ENCODE measurements at regions not wholly inside any gene's neighbourhood (a gene's known extent, or its start where the extent isn't known, plus 50 kb on each side); places are given as distances from the start of the nearest gene placed in this dataset.

- peaks cover 0 to 8% of the 10 kb centered on the region in 2 donors for H3K9me3 ChIP-seq (replicated peaks in 1 of 2; ENCODE audit: control insufficient read depth in 1 of 2, insufficient read depth in 1 of 2, low read length in 2 of 2)
- intact Hi-C loops (cut with micrococcal nuclease): no loop called here
- Mint-ChIP-seq H3K36me3 (no peaks in the 10 kb centered on the region), H3K9me3 (peaks cover 0 to 4% (median 0%) of the 10 kb centered on the region in 7 donors), H3K27ac (no peak overlapping the region), H3K4me1 (no peaks in the 10 kb centered on the region), H3K4me3 (no peak overlapping the region), H3K27me3 (ENCODE audit: low read depth in 3 of 3) (no peaks in the 10 kb centered on the region)
- H3K4me1 ChIP-seq (ENCODE audit: control insufficient read depth in 1 of 2, insufficient read depth in 2 of 2, low read length in 2 of 2): no peaks in the 10 kb centered on the region
- H4K20me1 ChIP-seq (ENCODE audit: insufficient read depth, low read length): no peaks in the 10 kb centered on the region
- no peaks in the 10 kb centered on the region for H3K79me2 ChIP-seq (ENCODE audit: insufficient read depth, low read length)
- TF ChIP-seq CTCF (IDR thresholded peaks at IDR 0.05): no peak
- no peak overlapping the region for H3K4me3 ChIP-seq (replicated peaks in 1 of 3; ENCODE audit: low read depth in 2 of 3, low read length in 3 of 3)
- H3K27ac ChIP-seq (ENCODE audit: low read depth in 1 of 2, low read length in 2 of 2): no peak overlapping the region
- no peaks in the 10 kb centered on the region for H3K27me3 ChIP-seq (ENCODE audit: control insufficient read depth in 2 of 2, insufficient read depth in 2 of 2, low read length in 2 of 2)
- no peak overlapping the region for H3K9ac ChIP-seq (ENCODE audit: insufficient read depth, low read length, poor library complexity, severe bottlenecking)
- DNase-seq: no peak
- no peak overlapping the region for H2AFZ ChIP-seq (ENCODE audit: insufficient read depth, low read depth, low read length, poor library complexity, severe bottlenecking)
- no peaks in the 10 kb centered on the region for H3K36me3 ChIP-seq (replicated peaks in 1 of 2; ENCODE audit: control insufficient read depth in 1 of 2, insufficient read depth in 2 of 2, low read length in 2 of 2)
- no peak overlapping the region for H3K4me2 ChIP-seq (replicated peaks; ENCODE audit: extremely low read depth, low read length, poor library complexity, severe bottlenecking)
These were observed 717.5 kb upstream of the LRFN5 start for GRCh38 chr14:40889126-40889525.

- Histone ChIP-seq H3K27ac (ENCODE audit: low read depth in 1 of 2, low read length in 2 of 2) (no peak overlapping the region), H4K20me1 (ENCODE audit: insufficient read depth, low read length) (no peaks in the 10 kb centered on the region), H3K9ac (ENCODE audit: insufficient read depth, low read length, poor library complexity, severe bottlenecking) (no peak overlapping the region), H3K9me3 (replicated peaks in 1 of 2; ENCODE audit: control insufficient read depth in 1 of 2, insufficient read depth in 1 of 2, low read length in 2 of 2) (peaks cover 0 to 8% of the 10 kb centered on the region in 2 donors), H3K4me1 (ENCODE audit: control insufficient read depth in 1 of 2, insufficient read depth in 2 of 2, low read length in 2 of 2) (no peaks in the 10 kb centered on the region), H3K4me3 (replicated peaks in 1 of 3; ENCODE audit: low read depth in 2 of 3, low read length in 3 of 3) (no peak overlapping the region), H3K36me3 (replicated peaks in 1 of 2; ENCODE audit: control insufficient read depth in 1 of 2, insufficient read depth in 2 of 2, low read length in 2 of 2) (no peaks in the 10 kb centered on the region), H3K4me2 (replicated peaks; ENCODE audit: extremely low read depth, low read length, poor library complexity, severe bottlenecking) (no peak overlapping the region), H3K27me3 (ENCODE audit: control insufficient read depth in 2 of 2, insufficient read depth in 2 of 2, low read length in 2 of 2) (no peaks in the 10 kb centered on the region), H2AFZ (ENCODE audit: insufficient read depth, low read depth, low read length, poor library complexity, severe bottlenecking) (no peak overlapping the region), H3K79me2 (ENCODE audit: insufficient read depth, low read length) (no peaks in the 10 kb centered on the region)
- no peaks in the 10 kb centered on the region for H3K4me1 Mint-ChIP-seq
- no CpG with 5 or more reads among the region's 2 CpGs for WGBS (ENCODE audit: insufficient coverage)
- no peak overlapping the region for H3K27ac Mint-ChIP-seq
- no peak overlapping the region for H3K4me3 Mint-ChIP-seq
- H3K9me3 Mint-ChIP-seq: peaks cover 0 to 4% (median 0%) of the 10 kb centered on the region in 7 donors
- TF ChIP-seq CTCF (IDR thresholded peaks at IDR 0.05): no peak
- no peak for DNase-seq
- intact Hi-C loops (cut with micrococcal nuclease): no loop called here
- H3K27me3 Mint-ChIP-seq (ENCODE audit: low read depth in 3 of 3): peaks cover 0 to 2% (median 0%) of the 10 kb centered on the region in 3 donors
- H3K36me3 Mint-ChIP-seq: no peaks in the 10 kb centered on the region
These were observed 718.8 kb upstream of the LRFN5 start for GRCh38 chr14:40887912-40888311.
